GM21723 (cell line): ENCODE measurements at regions not wholly inside any gene's neighbourhood (a gene's known extent, or its start where the extent isn't known, plus 50 kb on each side); places are given as distances from the start of the nearest gene placed in this dataset.

Experiments used
- ATAC-seq: cut with Tn5 transposase; IDR thresholded peaks from one replicate; pipeline ENCODE4 v1.9.1; 2021; ENCODE audit warnings: mild to moderate bottlenecking, moderate library complexity; ENCODE audit not compliant: unreplicated experiment

- no peak for ATAC-seq
Measured at GRCh38 chr11:32262367-32262766, 171.5 kb downstream of the RCN1 start.

- ATAC-seq, result no peak
Measured at GRCh38 chr11:32265911-32266310, 169.4 kb downstream of the WT1 start.

- ATAC-seq, result no peak
Measured at GRCh38 chr11:32266601-32267000, 168.7 kb downstream of the WT1 start.

GRCh38 chr11:32267679-32268187, 167.6 kb downstream of the WT1 start:
- no peak for ATAC-seq

- ATAC-seq, result no peak
Measured at GRCh38 chr11:32273931-32274330, 161.4 kb downstream of the WT1 start.

- no peak for ATAC-seq
Measured at GRCh38 chr11:32279672-32280071, 155.7 kb downstream of the WT1 start.

GRCh38 chr11:32280339-32280738, 155.0 kb downstream of the WT1 start:
- ATAC-seq, result no peak

GRCh38 chr11:32288276-32288675, 147.1 kb downstream of the WT1 start:
- no peak for ATAC-seq

GRCh38 chr11:32289701-32290100, 145.6 kb downstream of the WT1 start:
- ATAC-seq, result no peak

- ATAC-seq, result no peak
Measured at GRCh38 chr11:32290783-32291182, 144.6 kb downstream of the WT1 start.

GRCh38 chr11:32297611-32298011, 137.7 kb downstream of the WT1 start:
- ATAC-seq, result no peak

GRCh38 chr11:32302826-32303225, 132.5 kb downstream of the WT1 start:
- no peak for ATAC-seq

- no peak for ATAC-seq
Measured at GRCh38 chr11:32304521-32304920, 130.8 kb downstream of the WT1 start.

GRCh38 chr11:32305460-32305859, 129.9 kb downstream of the WT1 start:
- no peak for ATAC-seq

- ATAC-seq, result no peak
Measured at GRCh38 chr11:32307471-32307870, 127.9 kb downstream of the WT1 start.

- no peak for ATAC-seq
Measured at GRCh38 chr11:32307913-32308312, 127.4 kb downstream of the WT1 start.

- no peak for ATAC-seq
Measured at GRCh38 chr11:32309530-32310213, 125.7 kb downstream of the WT1 start.

GRCh38 chr11:32310214-32310601, 125.1 kb downstream of the WT1 start:
- ATAC-seq, result no peak

GRCh38 chr11:32311346-32312065, 123.8 kb downstream of the WT1 start:
- ATAC-seq, result no peak

- ATAC-seq, result no peak
Measured at GRCh38 chr11:32312206-32312817, 123.0 kb downstream of the WT1 start.

GRCh38 chr11:32312865-32313403, 122.4 kb downstream of the WT1 start:
- ATAC-seq, result no peak

GRCh38 chr11:32313477-32313876, 121.9 kb downstream of the WT1 start:
- ATAC-seq, result no peak
